AG08396 (cell line): ENCODE measurements at regions not wholly inside any gene's neighbourhood (a gene's known extent, or its start where the extent isn't known, plus 50 kb on each side); places are given as distances from the start of the nearest gene placed in this dataset.

ENCODE experiments used
- DNase-seq: peaks from one replicate; pipeline ENCODE4 v3.0.0; 2012; ENCODE audit warnings: low spot score, mixed read lengths

DNA sequence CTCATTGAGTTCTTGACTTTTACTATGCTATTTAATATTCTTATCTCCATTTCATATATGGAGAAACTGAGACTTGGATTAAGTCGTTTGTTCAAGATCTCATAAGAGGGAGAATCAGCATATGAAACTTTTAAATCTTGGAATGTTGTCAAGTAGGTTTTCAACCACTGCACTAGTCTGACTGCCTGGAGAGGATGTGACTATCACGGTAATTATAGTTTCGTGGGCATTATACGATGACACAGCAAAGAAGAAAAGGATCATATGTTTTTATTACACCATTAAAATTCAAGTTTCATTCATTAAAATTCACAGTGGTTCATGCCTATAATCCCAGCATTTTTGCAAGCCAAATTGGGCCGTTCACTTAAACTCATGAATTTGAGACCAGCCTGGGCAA lies 555.2 kb downstream of the SLITRK1 start:
- no peak for DNase-seq

DNA sequence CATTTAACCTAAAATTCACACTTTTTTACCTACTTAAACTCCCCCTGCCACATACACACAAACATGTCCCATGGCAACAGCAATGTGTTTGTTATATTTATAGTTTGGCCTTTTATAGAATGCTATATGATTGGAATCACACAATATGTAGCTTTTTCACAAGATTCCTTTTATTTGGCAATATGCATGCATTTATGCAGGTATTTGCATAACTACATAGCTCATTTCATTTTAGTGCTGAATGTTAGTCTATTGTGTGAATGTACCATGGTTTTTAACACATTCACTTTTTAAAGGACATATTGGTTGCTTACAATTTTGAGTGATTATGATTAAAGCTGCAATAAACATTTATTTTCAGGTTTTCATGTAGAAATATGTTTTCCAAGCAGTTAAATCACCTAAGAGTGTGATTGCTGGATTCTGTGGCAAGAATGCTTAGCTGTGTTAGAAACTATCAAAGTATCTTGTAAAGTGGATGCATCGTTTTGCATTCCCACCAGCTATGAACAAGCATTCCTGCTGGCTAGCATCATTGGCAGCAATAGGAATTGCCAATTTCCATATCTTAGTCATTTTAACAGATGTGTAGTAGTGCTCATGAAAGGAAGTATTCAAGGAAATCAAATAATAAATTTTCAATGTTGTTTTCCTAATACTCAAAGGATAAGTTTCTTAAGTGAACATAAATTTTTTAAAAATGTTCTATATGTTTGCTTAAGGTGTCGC lies 557.0 kb downstream of the SLITRK1 start:
- peak; percentile 7 for DNase-seq

DNA sequence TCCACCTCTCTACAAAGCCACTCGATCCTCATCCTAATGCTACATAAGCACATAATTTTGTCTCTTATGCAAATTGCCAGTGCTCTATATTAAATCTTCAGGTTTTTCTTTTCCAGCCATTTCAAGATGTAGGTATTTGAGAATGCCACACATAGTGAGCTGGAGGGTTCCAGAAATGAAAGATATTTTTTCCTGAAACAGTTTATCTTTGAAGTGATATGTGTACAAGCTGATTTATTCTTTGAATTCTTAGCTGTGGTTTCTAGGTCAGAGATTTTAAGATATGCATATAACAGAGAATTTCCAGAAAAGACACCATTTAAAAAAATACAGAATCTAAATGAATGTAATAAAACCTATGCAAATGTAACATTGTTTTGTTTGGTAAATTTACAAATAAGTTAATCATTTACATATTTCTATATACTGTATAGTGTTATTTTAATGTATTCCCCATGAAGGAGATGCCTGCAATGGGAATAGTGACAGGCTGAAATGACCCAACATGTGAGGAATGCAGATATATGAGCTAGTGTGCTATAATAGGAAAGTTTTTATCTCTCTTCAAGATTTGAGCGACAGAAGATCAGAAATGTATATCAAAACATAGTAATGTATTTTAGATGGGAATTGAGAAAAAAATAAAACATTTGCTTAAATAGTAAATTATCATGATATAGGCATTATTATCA lies 570.2 kb downstream of the SLITRK1 start:
- DNase-seq = no peak

DNA sequence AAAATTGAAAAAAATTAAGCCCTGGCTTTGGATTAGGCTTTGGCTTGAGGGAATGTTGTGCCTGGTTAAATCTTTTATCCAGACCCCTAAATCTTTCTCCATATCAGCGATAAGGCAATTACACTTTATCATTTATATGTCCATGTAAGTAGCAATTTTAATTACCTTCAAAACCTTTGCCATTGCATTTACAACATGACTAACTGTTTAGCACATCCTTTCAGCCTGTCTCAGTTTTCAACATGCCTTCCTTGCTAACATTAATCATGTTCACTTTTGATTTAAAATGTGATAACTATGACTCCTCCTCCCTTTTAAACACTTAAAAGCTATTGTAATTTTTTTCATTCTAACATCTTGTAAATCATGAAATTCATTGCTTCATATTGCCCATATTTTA lies 583.7 kb downstream of the SLITRK1 start:
- DNase-seq = no peak

DNA sequence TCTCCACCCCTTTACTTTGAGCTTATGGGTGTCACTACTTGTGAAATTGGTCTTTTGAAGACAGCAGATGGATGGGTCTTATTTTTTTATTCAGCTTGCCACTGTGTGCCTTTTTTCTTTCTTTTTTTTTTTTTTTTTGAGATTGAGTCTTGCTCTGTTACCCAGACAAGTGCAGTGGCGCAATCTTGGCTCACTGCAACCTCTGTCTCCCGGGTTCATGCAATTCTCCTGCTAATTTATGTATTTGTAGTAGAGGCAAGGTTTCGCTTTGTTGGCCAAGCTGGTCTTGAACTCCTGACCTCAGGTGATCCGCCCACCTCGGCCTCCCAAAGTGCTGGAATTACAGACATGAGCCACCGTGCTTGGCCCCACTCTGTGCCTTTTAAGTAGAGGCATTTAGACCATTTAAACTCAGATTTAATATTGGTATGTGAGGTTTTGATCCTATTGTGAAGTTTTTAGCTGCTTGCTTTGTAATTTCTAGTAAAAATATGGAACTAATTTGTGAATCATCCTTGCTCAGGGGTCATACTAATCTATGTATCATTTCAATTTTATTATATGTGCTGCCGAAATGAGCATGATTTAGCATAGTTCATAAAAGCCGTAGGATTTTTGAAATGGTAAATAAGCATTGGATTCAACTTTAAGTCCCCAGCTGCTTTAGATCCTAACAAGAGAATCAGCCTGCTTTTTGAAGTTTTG lies 584.5 kb downstream of the SLITRK1 start:
- DNase-seq = no peak

DNA sequence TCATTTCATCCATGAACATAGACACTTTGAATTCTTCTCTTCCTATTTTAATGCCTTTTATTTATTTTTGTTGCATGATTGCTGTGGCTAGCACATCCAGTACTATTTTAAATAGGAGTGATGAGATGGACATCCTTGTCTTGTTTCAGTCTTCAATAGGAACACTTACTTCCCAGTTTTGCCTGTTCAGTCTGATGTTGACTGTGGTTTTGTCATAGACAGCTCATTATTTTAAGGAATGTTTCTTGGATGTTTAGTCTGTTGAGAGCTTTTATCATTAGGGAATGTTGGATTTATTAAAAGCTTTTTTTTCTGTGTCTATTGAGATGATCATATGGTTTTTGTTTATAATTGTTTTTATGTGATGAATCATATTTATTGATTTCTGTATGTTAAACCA lies 586.6 kb downstream of the SLITRK1 start:
- DNase-seq = no peak

DNA sequence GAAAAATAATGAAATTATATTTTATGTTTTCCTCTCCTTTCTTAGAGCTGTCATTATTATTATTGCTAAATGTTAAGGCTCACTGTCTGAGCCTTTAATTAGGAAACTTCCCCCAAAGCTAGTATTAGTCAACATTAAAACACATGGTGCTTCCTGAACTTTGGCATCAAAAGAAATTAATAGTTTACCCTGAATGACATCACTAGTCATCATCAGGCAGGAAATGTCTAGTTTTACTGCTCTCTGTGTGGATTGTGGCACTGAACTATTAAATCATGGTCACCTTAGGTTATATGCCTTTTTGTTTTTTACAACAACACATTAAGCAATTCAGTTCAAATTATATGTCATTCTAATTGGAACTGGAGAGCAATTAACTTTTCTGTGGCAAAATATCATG lies 595.5 kb downstream of the SLITRK1 start:
- no peak for DNase-seq

DNA sequence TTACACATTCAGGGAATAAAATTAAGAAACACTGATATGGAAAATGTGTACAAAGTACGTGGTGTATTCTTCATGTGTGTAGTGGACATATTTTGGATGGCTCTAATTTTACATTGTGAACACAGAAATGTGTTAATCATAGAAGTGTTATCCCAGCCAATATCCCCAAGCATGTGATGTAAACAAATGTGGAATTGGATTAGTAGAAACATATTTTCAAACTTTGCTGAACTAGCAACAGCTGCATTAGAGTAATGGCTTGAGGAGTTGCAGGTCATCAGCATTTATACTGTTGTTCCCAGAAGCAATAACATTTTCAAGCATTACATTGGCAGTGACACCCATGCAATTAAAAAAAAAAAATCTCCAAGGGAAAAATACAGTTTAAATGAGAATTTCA lies 600.6 kb downstream of the SLITRK1 start:
- DNase-seq = no peak

DNA sequence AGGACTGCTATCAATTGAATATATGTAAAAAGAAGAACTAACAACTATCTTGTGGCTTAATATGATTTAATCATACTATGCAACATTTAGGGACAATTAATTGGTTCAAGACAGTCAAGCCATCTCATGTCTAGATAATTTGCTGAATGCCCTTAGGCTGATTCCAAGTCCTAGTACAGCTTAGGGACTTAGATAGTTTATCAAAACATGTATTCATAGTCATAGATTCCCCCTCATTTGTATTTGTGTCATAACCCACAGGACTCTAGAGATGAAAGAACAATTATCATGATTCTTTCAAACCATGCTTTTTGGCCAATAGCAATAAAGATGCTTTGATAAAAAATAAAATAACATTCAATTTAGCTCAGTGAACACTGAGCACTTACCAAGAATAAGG lies 607.6 kb downstream of the SLITRK1 start:
- DNase-seq = no peak

DNA sequence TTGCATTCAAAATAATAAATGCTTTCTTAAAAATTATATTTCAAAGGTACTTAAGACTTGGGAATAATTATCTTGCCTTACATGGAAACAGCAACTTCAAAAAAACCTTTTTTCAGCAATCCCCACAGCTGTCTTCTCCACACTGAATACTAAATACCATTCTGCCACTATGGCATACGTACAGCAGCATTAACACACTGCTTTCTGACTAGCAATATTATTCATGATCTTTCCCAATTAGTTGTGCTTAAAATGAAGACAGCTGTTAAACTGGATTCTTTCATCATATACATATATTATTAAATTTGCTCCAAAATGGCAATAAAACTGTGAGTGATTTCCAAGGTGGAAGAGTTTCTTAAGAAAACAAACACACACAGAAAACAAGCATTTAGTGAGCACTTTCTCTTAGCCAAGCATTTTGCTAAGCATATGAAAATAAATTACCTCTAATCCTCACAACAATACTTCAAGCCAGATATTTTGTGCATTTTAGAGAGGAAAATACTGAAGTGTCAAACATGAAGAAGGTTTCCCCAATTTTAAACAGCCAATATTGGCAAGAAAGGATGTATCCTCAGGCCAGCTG lies 609.5 kb downstream of the SLITRK1 start:
- DNase-seq = no peak

DNA sequence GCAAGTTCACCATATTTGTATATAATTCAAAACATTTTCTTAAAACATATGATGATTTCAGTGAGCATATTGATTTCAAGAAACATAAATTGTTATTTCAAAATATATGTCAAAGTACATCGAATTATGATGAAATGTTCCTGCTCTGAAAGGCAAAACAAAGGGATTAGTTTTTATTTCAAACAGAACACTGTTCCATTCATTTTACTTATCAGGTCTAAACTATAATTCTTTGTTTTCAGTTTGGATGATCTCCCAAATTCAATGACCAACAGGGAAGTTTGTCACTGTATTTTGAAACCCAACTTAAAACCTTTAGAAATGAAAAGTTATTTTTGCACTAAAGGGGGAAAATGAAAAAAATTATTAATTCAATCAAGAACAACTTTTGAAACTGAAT lies 610.2 kb downstream of the SLITRK1 start:
- DNase-seq = no peak

DNA sequence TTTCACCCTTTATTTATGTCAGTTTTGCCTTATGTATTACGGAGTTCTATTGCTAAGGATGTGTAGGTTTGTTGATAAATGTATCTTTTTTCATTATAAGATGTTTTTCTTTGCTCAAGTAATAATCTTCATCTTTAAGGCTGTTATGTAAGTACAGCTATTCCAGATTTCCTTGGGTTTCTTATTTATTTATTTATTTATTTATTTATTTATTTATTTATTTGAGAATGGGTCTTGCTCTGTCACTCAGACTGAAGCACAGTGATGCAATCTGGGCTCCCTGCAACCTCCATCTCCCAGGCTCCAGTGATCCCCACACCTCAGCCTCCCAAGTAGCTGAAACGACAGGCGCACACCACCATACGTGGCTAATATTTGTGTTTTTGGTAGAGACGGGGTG lies 617.0 kb downstream of the SLITRK1 start:
- DNase-seq = no peak

DNA sequence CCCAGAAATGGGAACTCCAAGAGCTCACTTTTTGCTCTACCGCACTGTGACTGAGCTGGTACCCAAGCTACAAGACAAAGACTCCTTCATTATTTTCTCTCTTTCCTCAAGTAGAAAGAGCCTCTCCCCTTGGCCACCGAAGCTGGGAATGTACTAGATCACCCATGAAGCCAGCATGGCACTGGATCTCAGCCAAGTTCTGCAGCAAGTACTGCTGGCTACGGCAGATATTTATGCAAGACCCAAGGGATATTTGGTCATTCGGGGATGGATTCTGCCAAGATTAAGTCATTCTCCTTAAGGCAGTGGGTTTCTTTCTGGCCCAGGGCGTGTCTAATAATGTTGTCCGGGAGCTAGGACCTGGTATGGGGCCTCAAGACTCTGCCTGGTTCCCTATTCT lies 633.5 kb downstream of the SLITRK1 start:
- DNase-seq = no peak

DNA sequence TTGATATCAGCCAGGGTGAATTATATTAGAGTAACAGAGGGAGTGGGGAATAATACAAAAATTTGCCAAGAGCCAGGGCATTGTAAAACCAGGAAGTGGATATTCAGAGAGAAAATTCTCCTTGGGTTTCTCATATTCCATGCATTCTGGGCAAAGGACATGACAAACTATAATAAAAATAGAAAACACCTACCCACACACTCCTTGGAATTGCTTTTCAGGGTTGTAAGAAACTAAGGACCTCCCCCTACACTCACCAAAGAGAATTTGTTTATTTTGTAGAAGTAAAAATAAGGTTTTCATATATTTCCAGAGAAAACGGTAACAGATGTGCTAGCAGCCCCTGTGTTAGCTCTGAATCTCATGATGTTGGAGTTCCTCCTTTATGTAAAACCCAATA lies 649.6 kb downstream of the SLITRK1 start:
- no peak for DNase-seq

DNA sequence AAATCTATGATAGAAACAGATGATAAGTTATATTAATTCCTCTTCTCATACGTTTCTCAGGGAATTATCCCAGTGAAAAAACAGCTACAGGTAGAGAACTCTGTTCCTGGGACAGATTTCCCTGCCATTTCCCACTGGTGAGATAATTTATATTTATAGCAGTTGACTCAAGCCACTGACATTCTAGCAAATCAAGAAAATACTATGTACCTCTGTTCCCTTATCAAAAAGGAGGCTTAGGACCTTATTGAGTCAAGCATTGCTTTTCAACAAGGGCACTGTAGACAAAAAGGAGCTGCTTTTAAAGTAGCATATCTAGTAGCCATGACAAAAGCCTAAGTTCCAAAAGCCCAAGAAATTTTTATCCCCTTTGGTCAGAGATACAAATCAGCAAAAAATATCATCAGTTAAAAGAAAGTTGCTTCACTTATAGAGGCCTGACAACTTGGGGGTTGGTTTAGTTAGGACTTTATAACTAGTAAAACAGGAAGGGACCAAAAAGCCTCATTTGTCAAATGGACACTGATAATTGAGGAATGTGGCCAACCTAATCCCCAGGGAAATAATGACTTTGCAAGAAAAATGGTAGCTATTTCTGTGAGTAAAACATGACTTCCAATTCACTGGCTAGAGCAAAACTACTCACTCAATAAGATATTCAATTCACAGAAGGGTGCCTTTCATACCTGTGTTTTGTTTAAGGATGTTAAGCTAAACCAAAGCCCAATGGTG lies 652.5 kb downstream of the SLITRK1 start:
- DNase-seq = no peak

DNA sequence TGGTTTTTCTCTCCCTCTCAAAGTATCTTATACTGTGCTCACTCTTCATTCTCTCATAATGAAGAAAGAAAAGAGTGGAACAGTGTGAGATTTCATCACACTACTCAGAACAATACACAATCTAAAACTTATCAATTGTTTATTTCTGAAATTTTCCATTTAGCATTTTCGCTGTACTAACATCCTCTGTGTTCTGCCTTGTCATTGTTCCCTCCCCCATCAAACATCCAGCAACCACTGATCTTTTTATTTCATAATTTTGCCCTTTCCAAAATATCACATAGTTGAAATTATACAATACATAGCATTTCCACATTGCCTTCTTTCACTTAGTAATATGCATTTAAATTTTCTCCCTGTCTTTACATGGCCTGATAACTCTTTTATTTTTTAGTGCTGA lies 658.7 kb downstream of the SLITRK1 start:
- DNase-seq = no peak

DNA sequence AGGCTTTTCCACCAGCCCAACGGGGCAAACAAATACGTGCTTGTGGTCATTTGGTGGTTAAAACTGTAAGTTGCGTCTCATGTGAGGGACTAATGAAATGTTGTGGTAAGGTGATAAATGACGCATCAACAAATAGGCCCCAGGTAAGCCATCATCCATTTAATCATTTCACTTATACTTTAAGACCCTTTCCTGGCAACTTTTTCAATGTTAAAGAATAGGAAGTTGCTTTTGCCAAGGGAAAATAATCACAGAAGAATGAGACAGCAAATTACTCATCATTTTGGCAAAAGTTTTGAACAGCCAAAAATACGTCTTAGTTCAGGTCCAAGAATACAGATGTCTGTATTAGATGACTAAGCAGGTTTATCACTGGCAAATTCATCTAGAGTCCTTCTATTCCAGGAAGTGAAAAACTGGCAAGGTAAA lies 660.4 kb downstream of the SLITRK1 start:
- peak; percentile 3 for DNase-seq

DNA sequence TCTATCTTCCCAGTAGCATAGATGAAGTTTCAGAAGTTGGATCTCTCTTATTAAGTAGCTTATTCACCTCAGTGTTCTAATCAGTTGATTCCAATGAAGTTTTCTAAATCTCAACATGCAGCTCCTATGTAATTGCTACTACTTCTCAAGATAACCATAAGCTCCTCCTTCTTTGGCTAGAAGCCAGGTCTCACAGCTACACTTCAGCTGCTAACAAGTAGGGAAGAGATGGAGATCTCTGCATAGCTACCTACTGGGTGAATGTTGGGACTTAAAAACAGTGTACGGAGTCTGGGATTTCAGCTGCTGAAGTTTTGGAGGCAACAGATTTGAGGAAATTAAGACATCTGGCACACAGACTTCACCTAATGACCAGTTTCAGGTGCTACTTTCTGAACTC lies 661.0 kb downstream of the SLITRK1 start:
- no peak for DNase-seq

DNA sequence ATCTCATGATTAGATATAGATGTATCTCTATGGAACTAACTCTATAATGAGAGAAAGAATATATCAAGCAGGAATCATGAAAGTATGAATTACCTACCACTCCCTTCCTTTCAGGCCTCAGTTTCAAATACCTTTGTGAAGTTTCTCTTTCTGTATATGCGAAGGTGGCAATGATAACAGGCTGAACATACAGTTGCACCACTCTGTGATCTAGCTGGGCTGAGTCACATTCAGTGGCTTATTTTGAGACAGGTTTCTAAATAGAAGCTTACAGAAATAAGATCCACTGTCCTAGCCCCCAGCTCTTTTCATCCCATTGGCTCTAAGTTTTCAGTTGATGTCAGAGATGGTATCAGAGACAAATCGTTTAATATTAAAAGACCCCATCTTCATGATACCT lies 662.0 kb downstream of the SLITRK1 start:
- DNase-seq = no peak

DNA sequence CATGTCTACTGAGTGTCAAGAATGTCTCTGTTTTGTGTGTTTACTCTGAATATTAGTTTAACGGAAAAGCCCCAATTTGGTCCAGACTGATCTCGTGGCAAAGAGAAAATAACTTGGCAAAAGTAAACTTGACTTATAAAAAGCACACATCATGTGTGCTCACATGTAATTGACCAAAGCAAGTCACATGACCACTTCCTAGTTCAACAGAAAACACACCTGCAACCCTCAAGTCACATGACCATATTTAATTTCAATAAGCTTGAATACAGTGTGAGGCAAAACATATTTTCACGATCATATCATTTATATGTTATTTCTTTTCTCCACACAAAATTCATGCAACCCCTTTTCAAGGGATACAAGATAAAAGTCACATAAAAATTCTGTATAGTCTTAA lies 662.4 kb downstream of the SLITRK1 start:
- DNase-seq = no peak

DNA sequence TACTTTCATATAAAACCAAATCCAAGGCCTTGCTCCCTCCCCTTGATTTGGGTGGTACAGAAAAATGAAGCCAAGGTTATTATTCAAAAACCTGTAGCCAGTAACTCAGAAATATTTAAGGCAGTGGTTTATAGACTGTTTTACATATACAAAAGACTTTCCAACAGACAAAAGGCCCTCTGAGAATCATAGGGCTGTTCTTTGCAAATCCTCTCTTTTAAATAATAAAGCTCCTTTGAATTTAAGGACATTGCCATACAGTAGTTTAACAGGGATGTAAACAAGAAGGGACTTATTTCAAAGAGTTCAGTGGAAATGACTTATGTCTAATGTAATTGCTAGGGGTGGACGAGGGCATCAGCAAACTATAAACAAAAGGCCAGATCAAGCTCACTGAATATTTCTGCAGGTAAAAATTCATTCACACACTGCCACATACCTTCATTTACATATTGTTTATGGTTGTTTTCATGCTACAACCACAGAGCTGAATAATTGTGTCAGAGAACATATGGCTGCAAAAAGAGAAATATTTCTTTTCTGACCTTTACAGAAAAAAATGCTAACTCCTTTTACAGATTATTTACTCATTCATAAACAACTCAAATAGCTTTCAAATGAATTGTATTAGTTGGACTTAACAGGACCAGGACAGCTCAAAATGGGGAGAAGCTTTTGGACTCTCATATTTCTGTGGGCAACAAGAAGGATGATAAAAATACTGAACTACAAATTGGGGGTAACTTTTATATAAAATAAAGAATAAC lies 665.6 kb downstream of the SLITRK1 start:
- DNase-seq = no peak
